GM18868 (cell line): ENCODE measurements at regions not wholly inside any gene's neighbourhood (a gene's known extent, or its start where the extent isn't known, plus 50 kb on each side); places are given as distances from the start of the nearest gene placed in this dataset.

Experiments
- ATAC-seq: cut with Tn5 transposase; IDR thresholded peaks from one replicate; pipeline ENCODE4 v1.9.1; 2021; ENCODE audit warnings: mild to moderate bottlenecking, moderate library complexity; ENCODE audit not compliant: unreplicated experiment

DNA sequence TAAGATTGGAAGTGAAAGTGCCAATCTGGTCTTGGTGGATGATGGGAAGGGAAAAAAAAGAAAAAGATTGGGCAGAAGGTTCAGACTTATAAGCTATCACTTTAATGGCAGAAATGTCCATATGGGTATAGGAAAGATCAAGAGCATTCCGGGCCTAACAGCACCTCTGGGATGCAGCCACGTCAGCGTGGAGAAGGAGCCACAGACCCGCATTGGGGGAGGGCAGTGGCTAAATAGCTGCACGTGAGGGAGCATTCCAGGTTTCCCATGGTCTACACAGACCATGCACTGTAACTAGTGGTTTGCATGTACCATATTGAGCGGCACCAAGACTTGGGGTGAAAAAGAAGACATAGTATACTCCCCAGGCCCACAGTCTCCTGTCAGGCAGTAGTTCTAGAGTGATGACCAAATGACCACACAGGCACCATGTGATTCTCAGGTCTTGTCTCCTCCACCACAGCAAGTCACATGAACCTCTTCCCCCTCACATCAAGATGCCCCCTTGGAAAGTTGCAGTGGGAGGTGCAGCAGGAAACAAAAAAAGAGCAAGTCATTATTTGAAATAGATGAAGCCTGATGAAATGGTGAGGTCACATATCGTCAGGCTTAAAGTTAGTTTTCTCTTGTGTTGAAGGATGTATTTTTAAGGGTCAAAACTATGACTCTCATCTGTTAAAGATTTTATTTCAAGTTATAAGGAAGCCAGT is 94.4 kb upstream of the TNFAIP3 start:
- no peak for ATAC-seq

DNA sequence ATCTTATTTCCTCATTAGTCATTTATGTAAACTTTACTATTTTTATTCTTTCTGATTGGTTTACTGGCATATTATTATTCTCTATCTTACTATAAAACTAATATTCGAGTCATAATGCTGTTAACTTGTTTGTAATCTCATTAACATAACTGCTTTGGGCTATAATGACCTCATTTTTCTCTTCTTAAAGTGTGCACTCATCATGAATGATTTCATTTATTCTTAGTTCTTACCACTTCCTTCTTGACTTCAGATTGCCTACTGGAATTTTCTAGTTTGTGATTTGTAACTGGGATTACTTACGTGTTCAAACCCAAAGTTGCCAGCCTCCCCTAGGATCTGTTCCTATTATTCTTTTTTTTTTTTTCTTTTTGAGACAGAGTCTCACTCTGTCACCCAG is 91.8 kb upstream of the TNFAIP3 start:
- ATAC-seq: no peak

DNA sequence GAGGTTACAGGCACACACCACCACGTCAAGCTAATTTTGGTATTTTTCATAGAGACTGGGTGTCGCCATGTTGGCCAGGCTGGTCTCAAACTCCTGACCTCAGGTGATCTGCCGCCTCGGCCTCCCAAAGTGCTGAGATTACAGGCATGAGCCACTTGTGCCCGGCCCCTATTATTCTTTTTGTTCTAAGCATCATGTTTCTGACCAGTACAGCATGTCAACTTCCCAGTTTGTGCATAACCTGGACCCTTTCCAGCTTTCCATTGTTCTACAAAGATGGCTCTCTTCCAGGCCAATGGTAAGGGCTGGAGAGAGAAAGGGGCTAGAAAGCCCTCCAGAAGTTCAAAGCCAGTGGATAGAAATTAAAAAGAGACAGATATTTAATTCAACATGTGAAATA is 91.3 kb upstream of the TNFAIP3 start:
- no peak for ATAC-seq

DNA sequence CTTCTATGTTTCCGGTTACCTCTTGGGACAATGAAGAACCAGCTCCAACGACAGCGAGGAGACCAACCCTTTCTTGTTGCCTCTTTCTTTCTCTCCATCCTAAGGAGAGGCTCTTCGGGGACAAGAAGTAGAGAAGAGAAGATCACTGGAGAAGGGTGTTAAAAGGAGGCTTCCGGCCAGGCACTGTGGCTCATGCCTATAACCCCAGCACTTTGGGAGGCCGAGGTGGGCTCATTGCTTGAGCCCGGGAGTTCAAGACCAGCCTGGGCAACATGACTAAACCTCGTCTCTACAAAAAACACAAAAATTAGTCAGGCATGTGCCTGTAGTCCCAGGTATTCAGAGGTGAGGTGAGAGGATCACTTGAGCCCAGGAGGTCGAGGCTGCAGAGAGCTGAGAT is 90.8 kb upstream of the TNFAIP3 start:
- no peak for ATAC-seq

DNA sequence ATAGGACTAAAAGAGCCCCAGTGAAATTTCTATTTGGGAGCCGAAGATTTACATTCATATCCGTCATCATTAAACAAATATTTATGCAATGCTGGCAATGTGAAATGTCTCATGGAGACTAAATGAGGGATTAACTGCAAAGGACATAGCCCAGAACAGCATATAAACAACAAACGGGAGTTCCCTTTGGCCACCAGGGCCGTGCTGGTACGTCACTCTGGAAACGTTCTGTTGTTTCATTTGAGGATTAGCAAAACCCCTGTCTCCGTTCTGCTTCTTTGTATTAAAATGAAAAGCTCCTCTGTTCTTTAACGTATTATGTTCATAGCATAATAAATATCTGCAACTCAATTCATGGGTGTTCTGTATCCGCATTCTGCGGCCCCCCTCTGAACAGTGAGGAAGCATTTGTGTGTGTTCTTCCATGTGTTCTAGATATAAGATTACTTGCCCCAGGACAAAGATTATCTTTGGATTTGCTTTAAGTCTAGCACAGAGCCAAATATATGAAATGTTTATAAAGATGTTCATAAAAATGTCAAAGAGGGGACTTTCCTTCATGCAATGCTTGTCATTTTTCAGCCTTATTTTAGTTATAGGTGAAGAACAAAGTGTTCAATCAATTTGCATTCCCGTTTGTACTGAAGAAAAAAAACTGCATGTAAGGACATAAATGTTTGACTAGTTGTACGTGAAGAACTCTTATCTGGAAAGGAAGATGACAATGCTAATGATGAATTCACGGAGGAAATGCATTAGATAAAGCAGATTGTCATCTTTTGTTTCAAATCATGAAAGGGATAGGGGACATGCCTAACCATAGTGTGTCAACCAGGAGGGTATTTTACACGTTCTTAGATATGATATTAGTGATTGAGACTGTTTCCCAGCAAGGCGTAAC is 90.0 kb upstream of the TNFAIP3 start:
- no peak for ATAC-seq

GRCh38 chr6:137777687-137778075 is 89.4 kb upstream of the TNFAIP3 start:
- no peak for ATAC-seq

GRCh38 chr6:137779982-137780381 is 87.1 kb upstream of the TNFAIP3 start:
- ATAC-seq: no peak

DNA sequence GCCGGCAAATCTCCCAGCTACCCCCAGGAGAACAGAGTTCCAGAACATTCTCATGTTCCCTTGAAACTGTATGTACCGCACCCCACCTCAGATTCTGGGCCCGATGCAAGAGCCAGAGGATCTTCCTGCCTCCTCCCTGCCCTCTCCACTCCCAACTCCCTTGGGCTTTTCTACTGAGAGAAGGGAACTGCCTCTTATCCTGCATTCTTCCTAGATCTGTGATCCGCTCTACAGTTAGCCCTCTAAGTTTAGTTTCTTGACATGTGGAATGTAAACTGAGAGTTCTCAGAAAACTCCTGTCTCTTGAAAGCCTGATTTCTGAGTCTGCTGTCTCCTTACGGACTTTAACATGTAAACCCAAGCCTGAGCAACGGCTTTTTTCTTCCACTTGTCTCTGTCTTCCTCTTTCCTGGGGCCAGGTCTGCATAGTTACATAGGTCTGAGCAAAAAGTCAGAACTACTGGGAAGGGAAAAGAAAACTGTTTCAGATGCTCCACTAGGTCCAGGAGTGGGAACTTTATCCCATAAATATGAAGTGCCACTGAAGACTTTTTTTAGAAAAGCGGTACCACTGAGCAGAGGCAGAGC is 86.5 kb upstream of the TNFAIP3 start:
- ATAC-seq: no peak

GRCh38 chr6:137781639-137782038 is 85.4 kb upstream of the TNFAIP3 start:
- ATAC-seq: no peak

- ATAC-seq: no peak
These were observed 84.7 kb upstream of the TNFAIP3 start for GRCh38 chr6:137782166-137783039.

- no peak for ATAC-seq
These were observed 83.3 kb upstream of the TNFAIP3 start for GRCh38 chr6:137783710-137784109.

DNA sequence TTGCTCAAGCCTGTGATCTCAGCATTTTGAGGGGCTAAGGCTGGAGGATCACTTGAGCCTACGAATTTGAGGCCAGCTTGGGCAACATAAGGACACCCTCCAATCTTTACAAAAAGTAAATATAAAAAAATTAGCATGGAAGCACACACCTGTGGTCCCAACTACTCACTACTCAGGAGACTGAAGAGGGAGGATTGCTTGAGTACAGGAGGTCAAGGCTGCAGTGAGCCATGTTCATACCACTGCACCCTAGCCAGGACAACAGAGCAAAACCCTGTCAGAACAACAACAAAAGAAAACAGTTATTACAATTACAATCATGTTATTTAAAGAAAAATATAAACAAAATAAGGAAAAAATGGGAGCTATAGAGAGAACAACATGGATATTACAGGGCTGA is 82.5 kb upstream of the TNFAIP3 start:
- ATAC-seq: no peak

- no peak for ATAC-seq
These were observed 80.0 kb upstream of the TNFAIP3 start for GRCh38 chr6:137787016-137787415.

- ATAC-seq: no peak
These were observed 78.8 kb upstream of the TNFAIP3 start for GRCh38 chr6:137788248-137788647.

- no peak for ATAC-seq
These were observed 75.5 kb upstream of the TNFAIP3 start for GRCh38 chr6:137791281-137792159.

DNA sequence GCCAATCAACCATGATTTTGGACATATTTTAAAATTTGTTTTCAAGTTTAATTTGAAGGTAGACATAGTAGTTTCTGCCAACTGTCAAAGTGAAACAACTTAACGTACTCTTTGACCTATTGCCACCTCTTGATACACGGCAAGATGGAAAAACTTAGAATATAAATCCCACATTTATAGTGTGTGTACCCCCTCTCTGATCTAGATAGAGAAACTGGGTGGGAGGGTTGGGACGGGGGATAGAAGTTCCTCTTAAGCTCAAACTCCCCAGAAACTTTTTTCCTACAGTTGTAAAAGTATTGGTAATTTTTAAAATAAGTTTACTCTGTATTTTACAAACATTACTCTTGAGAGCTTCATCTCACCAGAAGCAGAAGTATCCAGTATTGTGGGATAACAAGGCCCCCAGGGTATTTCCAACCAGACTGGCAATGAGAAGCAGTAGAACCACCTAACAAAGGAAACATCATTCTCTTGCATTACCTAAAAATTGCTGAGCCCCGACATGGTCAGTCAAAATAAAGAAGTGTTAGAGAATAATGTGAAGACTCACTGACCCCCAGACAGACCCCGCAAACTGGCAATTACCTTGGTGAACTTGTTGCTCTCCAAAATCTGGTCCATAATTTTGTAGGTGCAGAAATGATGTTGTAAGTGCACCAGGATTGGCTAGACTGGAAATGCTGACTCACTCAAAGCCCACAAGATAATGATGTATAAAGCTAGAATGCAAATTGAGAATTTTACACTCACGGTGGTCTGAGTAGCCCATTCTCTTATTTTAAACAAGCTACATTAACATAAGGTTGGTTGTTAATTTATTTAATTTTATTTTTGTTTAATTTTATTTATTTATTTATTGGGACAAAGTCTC is 74.7 kb upstream of the TNFAIP3 start:
- no peak for ATAC-seq

- ATAC-seq: no peak
These were observed 73.1 kb upstream of the TNFAIP3 start for GRCh38 chr6:137793805-137794515.

DNA sequence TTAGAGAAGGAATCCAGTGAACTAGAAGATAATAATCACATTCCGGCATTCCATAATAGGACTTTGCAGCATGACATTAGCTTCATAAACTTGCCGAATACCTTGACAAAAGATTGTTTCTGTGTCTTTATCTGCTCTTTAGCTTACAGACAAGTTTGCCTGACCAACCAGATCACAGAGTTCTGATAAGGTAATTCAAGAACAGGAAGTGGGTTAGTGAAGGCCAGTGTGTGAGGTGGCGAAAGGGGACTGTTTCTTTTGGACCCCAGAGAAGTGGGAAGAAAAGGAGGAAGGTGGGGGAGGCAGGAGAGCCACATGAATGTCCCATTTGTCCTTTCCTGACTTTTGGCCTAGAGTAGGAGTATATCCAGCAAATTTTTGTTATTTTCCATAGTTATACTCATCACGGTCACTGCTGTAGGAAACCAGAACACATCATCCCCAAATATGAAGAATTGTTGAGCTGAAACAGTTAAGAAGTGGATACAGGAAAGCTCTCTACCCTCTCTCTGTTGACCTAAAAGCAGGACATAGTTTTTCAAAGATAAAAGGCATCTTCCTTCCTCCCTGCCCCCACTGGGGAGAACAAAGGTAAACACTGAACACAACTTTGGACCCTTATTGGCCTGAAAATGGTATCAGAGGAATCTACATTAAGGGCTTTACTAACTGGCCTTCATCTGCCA is 72.4 kb upstream of the TNFAIP3 start:
- ATAC-seq: no peak
